ENCODE measurements at regions not wholly inside any gene's neighbourhood (a gene's known extent, or its start where the extent isn't known, plus 50 kb on each side); places are given as distances from the start of the nearest gene placed in this dataset.

DNA sequence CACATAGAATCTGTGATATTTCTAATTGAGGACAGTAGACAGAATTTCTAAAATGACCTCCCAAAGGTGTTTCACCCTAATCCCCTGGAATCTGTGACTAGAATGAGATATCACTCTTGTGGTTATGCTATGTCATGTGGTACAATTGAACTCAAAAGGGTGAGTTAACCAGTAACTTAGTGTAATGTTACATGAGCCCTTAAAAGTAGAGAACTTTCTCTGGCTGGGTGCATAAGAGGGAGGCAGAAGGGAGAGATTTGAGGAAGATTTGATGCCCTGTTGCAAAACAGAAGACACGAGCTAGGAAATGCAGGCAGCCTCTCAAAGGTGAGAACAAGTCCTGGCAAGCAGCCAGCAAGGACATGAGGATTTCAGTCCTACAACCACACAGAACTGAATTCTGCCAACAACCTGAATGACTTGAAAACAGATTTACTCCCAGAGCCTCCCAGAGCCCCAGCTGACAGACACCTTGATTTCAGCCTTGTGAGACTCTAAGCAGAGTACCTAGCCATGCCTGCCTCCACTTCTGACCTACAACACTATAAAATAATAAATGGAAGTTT, 160.3 kb downstream of the MTHFS start:
- TF ChIP-seq, protein P1, sequence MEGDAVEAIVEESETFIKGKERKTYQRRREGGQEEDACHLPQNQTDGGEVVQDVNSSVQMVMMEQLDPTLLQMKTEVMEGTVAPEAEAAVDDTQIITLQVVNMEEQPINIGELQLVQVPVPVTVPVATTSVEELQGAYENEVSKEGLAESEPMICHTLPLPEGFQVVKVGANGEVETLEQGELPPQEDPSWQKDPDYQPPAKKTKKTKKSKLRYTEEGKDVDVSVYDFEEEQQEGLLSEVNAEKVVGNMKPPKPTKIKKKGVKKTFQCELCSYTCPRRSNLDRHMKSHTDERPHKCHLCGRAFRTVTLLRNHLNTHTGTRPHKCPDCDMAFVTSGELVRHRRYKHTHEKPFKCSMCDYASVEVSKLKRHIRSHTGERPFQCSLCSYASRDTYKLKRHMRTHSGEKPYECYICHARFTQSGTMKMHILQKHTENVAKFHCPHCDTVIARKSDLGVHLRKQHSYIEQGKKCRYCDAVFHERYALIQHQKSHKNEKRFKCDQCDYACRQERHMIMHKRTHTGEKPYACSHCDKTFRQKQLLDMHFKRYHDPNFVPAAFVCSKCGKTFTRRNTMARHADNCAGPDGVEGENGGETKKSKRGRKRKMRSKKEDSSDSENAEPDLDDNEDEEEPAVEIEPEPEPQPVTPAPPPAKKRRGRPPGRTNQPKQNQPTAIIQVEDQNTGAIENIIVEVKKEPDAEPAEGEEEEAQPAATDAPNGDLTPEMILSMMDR (conservative IDR thresholded peaks at IDR 0.05; ENCODE audit: low read length) = no peak
- TF ChIP-seq EZH2phosphoT487 (IDR thresholded peaks at IDR 0.05; ENCODE audit: borderline replicate concordance, low read depth, low read length) = no peak
- H3K79me2 ChIP-seq (ENCODE audit: insufficient read depth, low read depth, low read length) = no peaks in the 10 kb centered on the region
- no peaks in the 10 kb centered on the region for H4K20me1 ChIP-seq (ENCODE audit: insufficient read depth, low read length)
- no peak overlapping the region for H3K27ac ChIP-seq (ENCODE audit: low read depth, low read length, poor library complexity, severe bottlenecking)
- H3K4me2 ChIP-seq (ENCODE audit: low read length) = no peak overlapping the region
- H3K9me2 ChIP-seq (ENCODE audit: insufficient read depth, low read length) = no peaks in the 10 kb centered on the region
- intact Hi-C loops (cut with micrococcal nuclease; ENCODE audit: unreplicated experiment) = no loop called here
- no peak for DNase-seq (ENCODE audit: low spot score)
- POLR2A ChIA-PET = no interaction called here
- H3K9me3 ChIP-seq (ENCODE audit: low read length) = 0 out of 2 replicates have a peak, but pooled peaks cover 4% of the 10 kb centered on the region
- BruUV-seq (replicated peaks) = no TSS peak
- no peak overlapping the region for H2AFZ ChIP-seq (ENCODE audit: low read length)
- H3K4me1 ChIP-seq (ENCODE audit: insufficient read depth, low read length, poor library complexity, severe bottlenecking) = no peaks in the 10 kb centered on the region
- no peaks in the 10 kb centered on the region for H3K36me3 ChIP-seq (ENCODE audit: insufficient read depth, low read length)
- CTCF ChIA-PET (ENCODE audit: unreplicated experiment) = no interaction called here
- H3K4me3 ChIP-seq (ENCODE audit: low read depth, low read length, poor library complexity, severe bottlenecking) = no peak overlapping the region

DNA sequence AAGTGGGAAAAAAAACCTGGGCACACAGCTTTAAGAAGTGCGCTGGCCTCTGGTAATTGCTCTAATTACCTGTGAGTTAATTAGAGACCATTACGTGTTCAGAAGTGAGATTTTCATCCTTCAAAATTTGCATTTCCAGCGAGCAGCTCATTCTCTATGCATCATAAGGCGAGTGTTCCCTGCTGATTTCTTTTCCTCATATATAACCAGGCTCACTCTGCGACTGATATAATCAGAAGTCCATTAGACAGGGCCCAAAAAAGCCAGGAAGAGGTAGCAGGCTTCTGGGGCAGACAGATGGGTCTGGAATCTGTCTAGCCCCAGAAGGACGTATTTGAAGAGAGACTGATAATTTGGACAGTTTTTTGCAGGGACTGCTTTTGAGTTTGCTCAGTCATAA, 158.7 kb downstream of the MTHFS start:
- ChIA-PET CTCF (ENCODE audit: unreplicated experiment) (no interaction called here), POLR2A (no interaction called here)
- H3K4me3 ChIP-seq (ENCODE audit: low read depth, low read length, poor library complexity, severe bottlenecking) = no peak overlapping the region
- intact Hi-C loops (cut with micrococcal nuclease; ENCODE audit: unreplicated experiment) = no loop called here
- TF ChIP-seq, protein P1 (conservative IDR thresholded peaks at IDR 0.05; ENCODE audit: low read length) = no peak
- TF ChIP-seq EZH2phosphoT487 (IDR thresholded peaks at IDR 0.05; ENCODE audit: borderline replicate concordance, low read depth, low read length) = no peak
- DNase-seq (ENCODE audit: low spot score) = no peak
- 0 out of 2 replicates have a peak, but pooled peaks cover 4% of the 10 kb centered on the region for H3K9me3 ChIP-seq (ENCODE audit: low read length)
- no peaks in the 10 kb centered on the region for H4K20me1 ChIP-seq (ENCODE audit: insufficient read depth, low read length)
- H3K4me1 ChIP-seq (ENCODE audit: insufficient read depth, low read length, poor library complexity, severe bottlenecking) = no peaks in the 10 kb centered on the region
- H3K9me2 ChIP-seq (ENCODE audit: insufficient read depth, low read length) = no peaks in the 10 kb centered on the region
- H3K79me2 ChIP-seq (ENCODE audit: insufficient read depth, low read depth, low read length) = no peaks in the 10 kb centered on the region
- no peak overlapping the region for H3K27ac ChIP-seq (ENCODE audit: low read depth, low read length, poor library complexity, severe bottlenecking)
- H3K4me2 ChIP-seq (ENCODE audit: low read length) = no peak overlapping the region
- H2AFZ ChIP-seq (ENCODE audit: low read length) = no peak overlapping the region
- no TSS peak for BruUV-seq (replicated peaks)
- H3K36me3 ChIP-seq (ENCODE audit: insufficient read depth, low read length) = no peaks in the 10 kb centered on the region

DNA sequence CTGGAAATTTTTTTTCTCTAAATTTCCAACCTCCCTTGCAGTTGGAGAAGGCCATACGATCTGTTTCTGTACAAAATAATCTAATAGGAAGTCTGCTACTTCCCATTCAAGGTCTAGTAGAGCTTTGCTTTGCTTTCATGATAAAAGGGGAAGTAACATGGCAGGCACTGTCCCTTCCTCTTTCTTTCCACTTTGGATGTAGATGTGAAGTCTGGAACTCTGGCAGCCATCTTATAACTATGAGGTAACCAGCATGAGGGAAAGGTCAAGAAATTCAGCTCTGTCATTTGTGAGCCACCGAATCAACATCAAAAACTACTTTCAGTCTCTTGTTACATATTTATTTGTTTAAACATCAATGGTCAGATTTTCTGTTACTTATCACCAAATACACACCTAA, 156.3 kb downstream of the MTHFS start:
- ChIA-PET CTCF (ENCODE audit: unreplicated experiment) (interaction anchor here (0.6 kb wide), 1 partner anchor 359 kb away, joined by 3 read pairs; no protein-coding TSS in a partner anchor), POLR2A (no interaction called here)
- no peak for DNase-seq (ENCODE audit: low spot score)
- H4K20me1 ChIP-seq (ENCODE audit: insufficient read depth, low read length) = no peaks in the 10 kb centered on the region
- intact Hi-C loops (cut with micrococcal nuclease; ENCODE audit: unreplicated experiment) = no loop called here
- no peak overlapping the region for H3K4me2 ChIP-seq (ENCODE audit: low read length)
- no TSS peak for BruUV-seq (replicated peaks)
- H3K79me2 ChIP-seq (ENCODE audit: insufficient read depth, low read depth, low read length) = no peaks in the 10 kb centered on the region
- H3K9me3 ChIP-seq (ENCODE audit: low read length) = 0 out of 2 replicates have a peak, but pooled peaks cover 4% of the 10 kb centered on the region
- no peak overlapping the region for H2AFZ ChIP-seq (ENCODE audit: low read length)
- no peaks in the 10 kb centered on the region for H3K36me3 ChIP-seq (ENCODE audit: insufficient read depth, low read length)
- no peaks in the 10 kb centered on the region for H3K9me2 ChIP-seq (ENCODE audit: insufficient read depth, low read length)
- no peak overlapping the region for H3K27ac ChIP-seq (ENCODE audit: low read depth, low read length, poor library complexity, severe bottlenecking)
- TF ChIP-seq EZH2phosphoT487 (IDR thresholded peaks at IDR 0.05; ENCODE audit: borderline replicate concordance, low read depth, low read length) = no peak
- TF ChIP-seq, protein P1 (conservative IDR thresholded peaks at IDR 0.05; ENCODE audit: low read length) = no peak
- H3K4me3 ChIP-seq (ENCODE audit: low read depth, low read length, poor library complexity, severe bottlenecking) = no peak overlapping the region
- H3K4me1 ChIP-seq (ENCODE audit: insufficient read depth, low read length, poor library complexity, severe bottlenecking) = no peaks in the 10 kb centered on the region
